Fibroblast of skin of left biceps (primary cell): ENCODE measurements at regions not wholly inside any gene's neighbourhood (a gene's known extent, or its start where the extent isn't known, plus 50 kb on each side); places are given as distances from the start of the nearest gene placed in this dataset.

Source experiments
- DNase-seq, 2 experiments: peaks; one replicate each; pipeline ENCODE4 v3.0.0-alpha.2; 2013; ENCODE audit warnings: low read depth in 2 of 2

DNA sequence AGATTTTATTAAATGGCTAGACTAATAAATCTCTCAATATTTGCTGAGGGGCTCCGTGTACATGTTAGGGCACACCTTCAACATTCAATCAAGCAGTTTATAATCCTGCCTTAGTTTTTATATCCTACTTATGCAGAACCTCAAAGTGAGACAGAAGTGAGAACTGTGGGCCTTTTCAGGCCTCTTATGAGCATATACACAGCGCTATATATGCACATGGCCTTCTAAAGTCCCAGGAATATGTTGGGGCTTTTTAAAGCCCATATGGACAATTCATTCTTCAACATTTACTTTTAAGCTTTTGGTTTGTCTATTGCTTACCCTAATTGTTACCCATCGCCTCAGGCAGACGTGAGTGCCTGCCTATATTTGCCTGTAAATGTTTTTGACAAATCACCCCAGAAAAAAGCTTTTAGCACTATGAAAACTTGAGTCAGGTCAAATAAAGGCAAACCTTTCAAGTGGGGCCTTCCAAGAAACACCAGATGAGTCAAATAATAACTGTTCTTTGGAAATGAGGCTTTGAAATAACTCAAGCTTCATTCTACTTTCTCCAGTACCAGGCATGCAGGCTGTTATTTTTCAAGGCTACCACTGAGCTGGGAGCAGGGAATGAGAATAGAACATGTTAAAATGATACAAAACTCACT, 58.2 kb downstream of the ESM1 start:
- no peak for DNase-seq

DNA sequence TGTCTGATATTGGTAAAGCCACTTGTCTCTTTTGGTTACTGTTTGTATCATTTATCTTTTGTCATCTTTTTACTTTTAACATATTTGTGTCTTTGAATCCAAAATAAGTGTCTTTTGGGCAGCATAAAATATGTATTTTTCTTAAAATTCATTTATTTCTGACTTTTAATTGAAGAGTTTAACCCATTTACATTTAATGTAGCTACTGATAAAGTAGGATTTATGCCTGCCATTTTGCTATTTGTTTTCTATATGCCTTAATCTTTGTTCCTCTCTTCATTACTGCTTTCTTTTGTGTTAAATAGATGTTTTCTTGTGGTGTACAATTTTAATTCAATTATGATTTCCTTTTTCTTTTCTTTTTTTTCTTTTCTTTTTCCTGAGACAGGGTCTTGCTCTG, 60.9 kb downstream of the ESM1 start:
- no peak for DNase-seq

DNA sequence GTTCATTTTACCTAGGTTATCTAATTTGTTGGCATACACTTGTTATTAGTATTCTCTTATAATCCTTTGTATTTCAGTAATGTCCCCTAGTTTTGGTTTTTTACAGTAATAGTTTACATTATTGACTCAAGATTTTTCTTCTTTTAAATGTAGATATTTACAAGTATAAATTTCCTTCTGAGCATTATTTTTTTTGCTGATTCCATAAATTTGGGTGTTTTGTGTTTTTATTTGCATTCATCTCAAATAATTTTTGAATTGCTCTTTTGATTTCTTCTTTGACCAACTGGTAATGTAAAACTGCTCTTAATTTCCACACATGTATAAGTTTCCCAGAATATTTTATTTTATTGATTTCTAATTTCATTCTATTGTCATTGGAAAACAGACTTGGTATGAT, 68.1 kb downstream of the ESM1 start:
- DNase-seq = no peak

- DNase-seq = no peak
Observed at GRCh38 chr5:54915466-54916027, 69.8 kb downstream of the ESM1 start.

DNA sequence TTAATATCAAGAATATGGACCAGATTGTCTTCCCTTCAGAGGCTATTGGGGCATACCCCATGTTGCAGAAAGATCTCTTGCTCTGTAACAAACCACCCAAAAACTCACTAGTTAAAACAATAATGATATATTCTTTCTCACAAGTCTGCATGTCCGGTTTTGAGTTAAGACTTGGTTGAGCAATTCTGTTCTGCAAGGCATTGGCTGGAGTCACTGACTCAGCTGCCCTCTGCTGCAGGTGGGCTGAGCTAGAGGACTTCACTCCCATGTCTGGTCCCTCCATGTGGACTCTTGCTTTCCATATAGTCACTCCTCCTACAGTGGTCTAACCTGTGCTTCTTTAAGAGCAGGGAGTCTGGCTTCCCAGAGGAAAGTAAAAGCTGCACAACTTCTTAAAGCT, 73.4 kb downstream of the ESM1 start:
- no peak for DNase-seq

DNA sequence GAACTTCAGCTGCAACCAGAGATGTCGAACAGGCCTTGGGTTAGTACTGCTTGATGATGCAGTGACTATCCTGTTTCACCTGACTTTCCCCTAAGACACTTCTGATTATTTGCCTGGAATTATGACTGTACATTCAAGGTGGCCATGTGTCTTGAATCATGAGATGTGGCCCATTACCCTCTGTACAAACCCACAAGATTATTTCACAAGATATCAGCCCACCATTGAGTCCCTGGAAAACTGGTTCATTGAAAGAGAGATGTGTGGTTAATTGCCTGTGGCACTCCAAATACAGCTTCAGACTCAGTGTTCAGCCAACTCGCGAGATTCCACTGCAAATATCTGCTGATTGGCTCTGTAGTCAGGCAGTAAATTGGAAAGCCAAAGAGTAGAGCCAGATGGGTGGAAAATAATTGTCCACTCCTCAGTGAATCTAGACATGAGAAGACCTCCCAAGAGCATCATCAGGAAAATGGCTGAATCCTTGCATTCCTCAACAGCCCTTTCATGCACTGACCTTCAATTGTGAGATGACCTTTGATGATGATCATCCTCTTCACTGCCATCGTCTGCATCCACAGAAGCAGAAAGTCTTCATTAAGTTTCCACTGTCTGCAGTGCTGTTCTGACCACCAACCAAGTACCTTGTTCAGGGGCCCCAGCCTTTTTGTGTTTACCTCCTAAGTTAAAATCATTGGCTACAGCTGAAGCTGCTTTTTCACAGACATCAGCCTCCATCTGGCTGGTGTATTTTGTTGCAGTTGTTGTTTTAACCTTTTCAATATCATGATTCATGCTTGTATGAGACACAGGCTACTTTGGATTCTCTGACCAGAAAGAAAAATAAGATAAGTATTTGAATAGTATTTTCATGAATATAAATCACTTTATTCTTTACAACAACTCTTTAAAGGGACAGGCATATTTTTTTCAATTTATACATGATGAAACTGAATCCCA, 75.2 kb downstream of the ESM1 start:
- no peak for DNase-seq

DNA sequence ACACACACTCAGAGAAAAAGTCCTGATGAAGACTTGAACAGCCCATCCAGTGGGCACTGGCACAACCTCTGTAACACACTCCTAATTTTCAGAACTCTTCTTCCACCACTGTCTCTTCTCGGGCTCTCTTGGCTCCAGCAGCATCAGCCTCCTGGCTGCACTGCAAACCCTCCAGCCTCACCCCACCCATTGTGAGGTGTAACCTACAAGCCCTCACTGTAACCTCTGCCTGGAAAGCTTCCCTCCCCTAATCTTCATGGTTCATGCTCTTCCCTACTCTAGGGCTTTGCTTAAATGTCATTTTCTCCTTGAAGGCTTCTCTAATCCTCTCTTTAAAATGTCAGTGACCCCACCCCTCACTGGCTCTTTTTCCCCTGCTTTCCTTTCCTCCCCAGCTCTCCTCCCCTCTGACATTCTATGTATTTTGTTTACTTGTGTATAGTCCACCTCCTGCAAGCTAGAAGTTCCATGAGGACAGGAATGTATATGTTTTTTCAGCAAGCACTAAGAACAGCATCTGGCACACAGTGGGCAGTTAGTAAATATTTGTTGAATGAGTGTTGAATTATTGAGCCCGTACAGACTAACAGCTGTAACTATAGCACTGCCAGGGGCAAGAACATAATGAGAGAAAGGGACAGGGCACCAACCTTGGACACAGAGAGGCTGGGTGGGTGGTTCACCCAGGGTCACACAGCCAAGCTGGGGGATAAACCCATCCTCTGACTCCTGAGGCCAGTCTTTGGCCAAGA, 76.4 kb downstream of the ESM1 start:
- no peak for DNase-seq

- DNase-seq = no peak
Observed at GRCh38 chr5:54905942-54906537, 79.4 kb downstream of the ESM1 start.

DNA sequence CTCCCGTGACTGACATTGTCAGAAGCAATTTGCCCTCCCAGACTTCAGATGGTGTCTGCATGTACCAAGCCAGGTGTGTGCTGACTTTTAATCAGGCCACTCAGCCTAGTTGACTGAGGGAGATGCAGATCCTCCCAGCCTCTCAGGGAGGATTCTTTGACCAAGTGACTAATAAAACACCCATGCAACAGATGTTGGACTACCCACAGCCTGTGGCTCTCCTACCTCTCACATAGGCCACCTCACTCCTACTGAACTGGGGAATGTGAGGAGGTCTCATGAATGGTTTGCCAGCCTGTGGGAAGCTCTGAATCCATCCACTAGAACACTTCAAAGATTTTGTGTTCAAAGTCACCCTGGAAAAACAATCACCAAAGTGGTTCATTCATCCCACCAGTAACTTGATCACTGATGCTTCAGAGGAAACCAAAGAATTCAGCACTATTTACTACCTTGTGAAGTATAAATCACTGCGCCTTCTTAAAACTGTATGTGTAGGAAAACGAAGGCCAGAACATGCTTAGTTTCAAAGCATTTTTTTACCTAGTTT, 80.1 kb downstream of the ESM1 start:
- no peak for DNase-seq

- no peak for DNase-seq
Observed at GRCh38 chr5:54904425-54904824, 81.0 kb downstream of the ESM1 start.

- peak in 1 of 2 experiments; percentile 42 for DNase-seq
Observed at GRCh38 chr5:54902791-54903473, 82.5 kb downstream of the ESM1 start.

DNA sequence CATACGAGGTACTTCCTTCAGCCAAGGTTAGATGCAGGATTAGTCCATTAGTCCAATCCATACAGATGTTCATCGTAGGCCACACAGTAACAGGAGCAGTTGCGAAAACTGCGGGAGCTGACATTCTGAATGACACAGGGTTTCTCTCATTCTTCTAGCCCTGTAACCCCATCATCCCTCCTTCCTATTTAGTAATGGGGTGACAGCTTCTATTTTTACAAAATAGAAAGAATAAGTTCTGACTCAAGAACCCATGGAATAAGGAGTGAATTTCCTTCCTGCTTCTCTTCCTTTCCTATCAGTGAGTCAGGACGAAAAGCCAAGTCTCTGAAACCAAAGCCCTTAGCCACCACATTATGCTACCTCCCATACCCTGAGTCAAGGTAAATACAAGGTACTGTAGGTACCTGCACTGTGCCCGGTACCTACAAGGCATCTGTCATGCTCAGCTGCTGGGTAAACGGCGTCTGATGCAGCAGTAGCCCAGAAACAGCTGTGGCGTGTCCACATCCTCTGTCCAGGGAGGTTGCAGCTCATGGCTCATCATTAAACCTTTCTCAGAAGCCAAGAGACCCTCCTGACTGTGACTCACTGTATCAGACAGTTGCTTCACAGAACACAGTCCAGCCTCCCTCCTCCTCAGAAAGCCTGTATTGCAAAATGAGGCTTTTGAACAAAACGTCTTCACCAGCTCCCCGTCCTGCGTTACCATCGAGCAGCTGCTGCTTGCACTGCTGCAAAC, 84.2 kb downstream of the ESM1 start:
- DNase-seq = no peak

- DNase-seq = no peak
Observed at GRCh38 chr5:54897001-54897400, 88.4 kb downstream of the ESM1 start.

- DNase-seq = no peak
Observed at GRCh38 chr5:54895816-54896341, 89.5 kb downstream of the ESM1 start.

- DNase-seq = no peak
Observed at GRCh38 chr5:54894957-54895815, 90.2 kb downstream of the ESM1 start.

DNA sequence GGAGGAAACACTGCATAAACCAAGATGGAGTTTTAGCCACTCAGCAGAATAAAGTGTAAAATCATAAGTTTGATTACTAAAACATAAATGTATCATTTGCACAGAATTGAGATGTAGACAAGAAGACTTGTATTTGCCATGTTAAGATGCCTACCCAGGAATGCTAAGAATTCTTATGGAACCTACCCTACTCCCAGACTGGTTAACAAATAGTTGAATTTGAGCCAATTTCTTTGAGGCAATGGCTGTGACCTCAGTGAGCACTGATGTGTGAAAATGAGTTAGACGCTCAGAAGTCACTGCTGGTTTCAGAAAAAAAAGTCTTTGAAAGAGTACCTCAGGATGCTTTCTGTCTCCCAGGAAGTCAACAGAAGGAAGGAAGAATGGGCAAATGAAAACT, 95.6 kb downstream of the ESM1 start:
- peak in 1 of 2 experiments; percentile 62 for DNase-seq

DNA sequence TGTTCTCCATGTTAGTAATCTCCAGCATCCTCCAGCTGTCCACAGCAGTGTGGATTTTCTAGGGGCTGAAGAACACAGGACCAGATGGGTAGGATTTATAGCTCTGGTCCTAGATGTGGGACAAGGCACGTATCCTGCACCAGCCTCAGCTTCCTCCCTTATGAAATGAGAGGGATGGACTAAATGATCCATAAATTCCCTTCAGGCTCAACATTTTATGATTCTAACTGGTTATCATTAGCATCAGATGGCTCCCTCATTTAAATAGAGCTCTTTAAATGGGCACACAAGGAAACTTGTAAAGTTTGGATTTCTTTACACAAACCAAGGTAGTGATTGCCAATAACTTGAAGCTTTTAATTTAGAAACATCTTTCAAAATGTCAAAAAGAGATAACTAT, 97.7 kb downstream of the ESM1 start:
- no peak for DNase-seq

DNA sequence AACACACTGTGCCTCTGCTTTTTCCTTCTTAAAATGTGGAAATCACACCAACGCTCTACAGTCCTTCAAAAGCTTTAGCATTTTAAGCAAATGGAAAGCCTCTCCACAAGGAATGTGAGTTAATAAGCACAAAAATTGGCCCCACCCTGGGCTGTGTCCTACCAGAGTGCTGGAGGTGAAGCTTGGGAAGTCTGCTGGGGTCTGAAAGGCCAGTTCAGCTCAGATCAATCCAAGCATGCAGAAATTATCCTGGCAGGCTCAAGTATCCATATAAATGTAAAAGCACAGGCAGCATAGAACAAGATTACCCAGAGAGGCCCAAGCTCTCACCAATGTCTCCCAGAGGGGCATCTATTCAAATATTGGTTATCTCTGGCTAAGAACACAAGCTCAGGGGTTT, 98.5 kb downstream of the ESM1 start:
- DNase-seq = no peak

DNA sequence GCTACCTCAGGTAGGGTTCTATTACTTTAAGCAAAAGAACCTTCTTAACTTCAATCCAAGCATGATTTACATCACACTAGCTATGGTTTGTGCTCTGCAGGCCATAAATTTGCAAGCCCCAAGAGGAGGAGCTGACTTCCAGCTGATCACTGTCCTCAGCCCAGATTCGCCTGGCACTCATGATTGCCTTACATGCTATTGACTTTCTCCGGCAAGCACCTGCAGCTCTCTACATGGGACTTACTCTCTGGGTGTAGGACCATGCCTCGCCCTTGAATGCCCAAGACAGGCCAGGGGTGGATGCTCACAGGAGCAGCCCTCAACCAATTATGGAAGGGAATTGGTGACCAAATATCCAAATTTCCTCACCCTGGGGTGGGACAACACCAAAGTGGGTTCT, 99.8 kb downstream of the ESM1 start:
- DNase-seq = no peak
